GM12874 (cell line): ENCODE measurements at regions not wholly inside any gene's neighbourhood (a gene's known extent, or its start where the extent isn't known, plus 50 kb on each side); places are given as distances from the start of the nearest gene placed in this dataset.

Experiments
- TF ChIP-seq, protein P1 (sequence below): IDR thresholded peaks from 2 replicates; pipeline ENCODE4 v1.5.1; 2011; ENCODE audit warnings: low read depth, mild to moderate bottlenecking, control low read depth, low read length, moderate library complexity; ENCODE audit not compliant: insufficient read depth

DNA sequence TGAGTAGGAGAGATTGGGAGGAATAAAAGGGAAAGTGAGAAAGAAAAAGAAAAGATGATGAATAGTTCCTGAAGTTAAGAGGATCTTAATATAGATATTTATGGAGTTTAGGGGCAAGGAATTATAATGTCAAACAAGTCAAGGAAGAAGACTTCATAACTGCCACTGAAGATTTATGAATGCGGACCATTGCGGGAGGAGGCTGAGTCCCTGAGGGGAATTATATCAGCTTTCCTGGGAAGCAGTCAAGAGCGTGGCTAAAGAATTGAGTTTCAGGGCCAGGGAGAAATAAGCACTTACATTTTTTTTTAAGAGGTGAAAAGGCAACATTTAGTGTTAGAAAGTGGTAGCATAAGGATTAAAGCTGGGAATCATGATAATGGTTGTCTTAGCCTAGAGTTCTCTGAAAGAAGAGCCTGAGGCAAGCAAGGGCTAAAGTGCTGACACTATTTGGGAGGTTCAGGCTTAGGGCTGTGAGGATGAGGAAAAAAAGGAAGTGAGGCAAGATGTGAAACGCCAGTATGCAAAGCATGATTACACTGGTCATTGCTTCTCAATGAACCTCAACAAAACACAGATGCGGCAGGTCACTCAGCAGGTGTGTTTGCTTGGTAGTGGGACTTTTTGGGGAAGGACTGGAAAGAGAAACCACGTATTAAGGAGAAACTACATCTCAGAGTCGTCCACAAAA, 217.1 kb downstream of the SLC4A3 start:
- TF ChIP-seq, protein P1, sequence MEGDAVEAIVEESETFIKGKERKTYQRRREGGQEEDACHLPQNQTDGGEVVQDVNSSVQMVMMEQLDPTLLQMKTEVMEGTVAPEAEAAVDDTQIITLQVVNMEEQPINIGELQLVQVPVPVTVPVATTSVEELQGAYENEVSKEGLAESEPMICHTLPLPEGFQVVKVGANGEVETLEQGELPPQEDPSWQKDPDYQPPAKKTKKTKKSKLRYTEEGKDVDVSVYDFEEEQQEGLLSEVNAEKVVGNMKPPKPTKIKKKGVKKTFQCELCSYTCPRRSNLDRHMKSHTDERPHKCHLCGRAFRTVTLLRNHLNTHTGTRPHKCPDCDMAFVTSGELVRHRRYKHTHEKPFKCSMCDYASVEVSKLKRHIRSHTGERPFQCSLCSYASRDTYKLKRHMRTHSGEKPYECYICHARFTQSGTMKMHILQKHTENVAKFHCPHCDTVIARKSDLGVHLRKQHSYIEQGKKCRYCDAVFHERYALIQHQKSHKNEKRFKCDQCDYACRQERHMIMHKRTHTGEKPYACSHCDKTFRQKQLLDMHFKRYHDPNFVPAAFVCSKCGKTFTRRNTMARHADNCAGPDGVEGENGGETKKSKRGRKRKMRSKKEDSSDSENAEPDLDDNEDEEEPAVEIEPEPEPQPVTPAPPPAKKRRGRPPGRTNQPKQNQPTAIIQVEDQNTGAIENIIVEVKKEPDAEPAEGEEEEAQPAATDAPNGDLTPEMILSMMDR, result no peak

DNA sequence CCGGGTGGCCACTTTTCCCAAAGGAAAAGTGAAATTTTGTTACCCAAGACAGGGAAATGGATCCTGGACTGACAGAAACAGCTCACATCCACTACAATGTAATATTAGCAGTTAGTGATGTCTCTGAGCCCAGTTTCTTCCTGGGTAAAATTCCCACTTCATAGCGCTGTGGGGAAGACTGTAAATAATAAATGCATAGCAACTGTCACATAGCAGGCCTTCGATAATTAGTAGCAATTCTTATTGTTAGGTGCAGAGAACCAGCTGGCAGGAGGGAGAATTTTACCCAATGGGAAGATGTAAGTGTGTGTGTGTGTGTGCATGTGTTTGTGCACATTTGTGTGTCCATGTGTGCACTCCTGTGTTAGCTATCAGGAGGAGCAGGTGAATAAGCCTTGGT, 221.5 kb downstream of the SLC4A3 start:
- TF ChIP-seq, protein P1, result no peak

DNA sequence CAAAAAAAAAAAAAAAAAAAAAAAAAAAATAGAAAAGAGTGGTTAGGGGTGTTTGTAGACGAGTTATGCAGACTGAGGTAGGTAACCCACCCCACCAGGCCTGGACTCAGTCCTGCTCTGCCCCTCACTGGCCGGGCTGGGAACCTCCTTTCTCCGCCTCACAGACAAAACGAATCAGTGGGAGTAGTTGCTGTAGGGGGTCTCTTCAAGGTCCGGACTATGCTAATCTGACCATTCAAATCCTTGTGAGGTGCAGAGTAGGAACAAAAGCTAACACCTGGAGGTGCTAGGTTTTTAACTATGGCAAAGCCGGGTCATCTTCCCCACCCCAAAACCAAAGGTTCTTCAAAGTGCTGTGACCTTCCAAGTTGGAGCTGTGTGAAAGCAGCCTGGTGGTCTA, 223.7 kb downstream of the SLC4A3 start:
- TF ChIP-seq, protein P1, result no peak

- TF ChIP-seq, protein P1, result no peak
These were observed 224.5 kb downstream of the SLC4A3 start for GRCh38 chr2:219851801-219852481.

DNA sequence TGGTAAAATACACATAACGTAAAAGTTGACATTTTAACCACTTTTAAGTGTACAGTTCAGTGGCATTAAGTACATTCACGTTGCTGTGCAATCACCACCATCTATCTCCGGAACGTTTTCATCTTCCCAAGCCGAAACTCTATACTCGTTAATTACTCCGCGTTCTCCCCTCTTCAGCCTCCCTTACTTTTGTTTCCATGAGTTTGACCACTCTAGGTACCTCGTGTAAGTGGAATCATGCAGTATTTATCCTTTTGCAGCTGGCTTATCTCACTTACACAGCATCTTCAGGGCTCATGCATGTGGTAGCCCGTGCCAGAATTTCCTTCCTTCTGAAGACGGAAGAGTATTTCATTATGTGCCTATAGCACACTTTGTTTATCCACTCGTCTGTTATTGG, 225.2 kb downstream of the SLC4A3 start:
- TF ChIP-seq, protein P1, result no peak

DNA sequence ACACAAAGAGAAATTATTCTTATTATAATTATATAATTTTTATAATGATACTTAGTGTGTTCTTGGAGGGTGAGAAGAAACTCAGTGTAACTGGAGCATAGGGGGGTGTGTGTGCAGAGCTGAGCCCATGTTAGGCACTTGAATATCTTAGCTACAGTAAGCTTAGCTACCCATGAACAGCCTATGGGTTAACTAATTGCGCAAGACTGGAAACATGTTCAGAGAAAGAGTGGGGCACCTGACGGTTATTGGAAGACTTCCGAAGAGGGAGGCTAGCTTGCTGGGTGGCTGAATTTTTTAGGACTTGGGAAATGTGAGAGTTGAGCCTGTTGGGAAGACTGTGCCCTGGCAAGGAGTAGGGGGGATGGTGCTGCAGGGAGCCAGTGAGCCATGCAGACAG, 229.2 kb downstream of the SLC4A3 start:
- TF ChIP-seq, protein P1, result no peak

DNA sequence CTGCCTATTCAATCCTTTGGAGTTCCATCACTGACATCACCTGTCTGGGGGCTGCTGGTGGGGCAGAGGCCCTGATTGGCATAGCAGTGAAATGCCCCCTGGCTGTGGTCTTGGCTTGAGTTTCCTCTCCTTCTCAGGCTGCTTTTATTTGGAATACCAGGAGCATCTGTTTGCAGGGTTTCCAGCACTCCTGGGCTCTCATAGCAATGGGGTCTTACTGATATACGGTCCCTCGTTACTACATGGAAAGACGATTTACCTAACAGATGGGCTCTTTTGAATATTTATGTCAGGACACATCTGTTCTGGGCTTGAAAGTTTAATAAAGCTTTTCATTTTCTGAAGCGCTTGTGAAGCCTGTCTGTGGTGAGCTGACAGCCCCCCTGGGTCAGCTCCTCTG, 230.3 kb downstream of the SLC4A3 start:
- TF ChIP-seq, protein P1, result no peak
